SU-DHL-6 (cell line): ENCODE measurements at regions not wholly inside any gene's neighbourhood (a gene's known extent, or its start where the extent isn't known, plus 50 kb on each side); places are given as distances from the start of the nearest gene placed in this dataset.

ENCODE experiments used
- H2AFZ ChIP-seq: fragments of 200-600 bp; sonication (generic); 2 replicates; pipeline ENCODE4 v1.6.1; 2014; ENCODE audit warnings: low read depth, mild to moderate bottlenecking, moderate library complexity, mixed read lengths, antibody characterized with exemption, low read length; ENCODE audit not compliant: severe bottlenecking
- H3F3A ChIP-seq: fragments of 200-600 bp; shearing (Covaris generic); 2 replicates; pipeline ENCODE4 v1.6.0; 2016; ENCODE audit warnings: antibody characterized with exemption, mild to moderate bottlenecking; ENCODE audit not compliant: insufficient read depth
- H3K27ac ChIP-seq: fragments of 200-600 bp; sonication (generic); 2 replicates; pipeline ENCODE4 v1.5.1; 2016; ENCODE audit warnings: low read depth, mild to moderate bottlenecking, low read length, moderate library complexity, mixed read lengths
- H3K27me3 ChIP-seq: fragments of 200-600 bp; sonication (generic), shearing (Covaris generic); 2 replicates; pipeline ENCODE4 v1.6.0; 2014; ENCODE audit warnings: mild to moderate bottlenecking, low read length
- H3K36me3 ChIP-seq: fragments of 200-600 bp; sonication (generic); 2 replicates; pipeline ENCODE4 v1.6.1; 2014; ENCODE audit warnings: mild to moderate bottlenecking, low read length, mixed read lengths
- H3K4me2 ChIP-seq: fragments of 300-600, 200-600 bp; shearing (Covaris generic), sonication (generic); 2 replicates; pipeline ENCODE4 v1.6.0; 2014; ENCODE audit warnings: low read length, low read depth, mild to moderate bottlenecking; ENCODE audit not compliant: poor library complexity, severe bottlenecking
- H3K4me3 ChIP-seq: fragments of 200-600 bp; sonication (generic); 2 replicates; pipeline ENCODE4 v1.5.1; 2014; ENCODE audit warnings: antibody characterized with exemption, low read length, mild to moderate bottlenecking, mixed read lengths; ENCODE audit not compliant: insufficient read depth, poor library complexity, severe bottlenecking
- H3K79me2 ChIP-seq: fragments of 200-600 bp; sonication (generic); 2 replicates; pipeline ENCODE4 v1.6.1; 2014; ENCODE audit warnings: mild to moderate bottlenecking, low read length, moderate library complexity; ENCODE audit not compliant: insufficient read depth
- H3K9ac ChIP-seq: fragments of 200-600 bp; sonication (generic); 2 replicates; pipeline ENCODE4 v1.7.0; 2014; ENCODE audit warnings: mild to moderate bottlenecking, low read length
- H3K9me2 ChIP-seq: fragments of 200-600 bp; sonication (generic); replicated peaks from 2 replicates; pipeline ENCODE4 v1.6.1; 2014; ENCODE audit warnings: low read length; ENCODE audit not compliant: insufficient read depth
- H3K9me3 ChIP-seq: fragments of 200-600 bp; sonication (generic); 2 replicates; pipeline ENCODE4 v1.6.1; 2014; ENCODE audit warnings: low read length, mixed read lengths; ENCODE audit not compliant: insufficient read depth
- H4K20me1 ChIP-seq: fragments of 200-600 bp; sonication (generic); 2 replicates; pipeline ENCODE4 v1.6.1; 2014; ENCODE audit warnings: low read depth, mild to moderate bottlenecking, antibody characterized with exemption, low read length, moderate library complexity, mixed read lengths
- CTCF ChIP-seq: fragments of 200-600 bp; sonication (generic); IDR thresholded peaks from one replicate; pipeline ENCODE4 v1.5.1; 2017; ENCODE audit warnings: antibody characterized with exemption, mild to moderate bottlenecking, low read length, moderate library complexity; ENCODE audit not compliant: insufficient read depth, poor library complexity, severe bottlenecking
- EZH2phosphoT487 ChIP-seq: fragments of 200-600 bp; sonication (generic), shearing (Covaris generic); conservative IDR thresholded peaks from 2 replicates; pipeline ENCODE4 v1.6.1; 2018; ENCODE audit warnings: mild to moderate bottlenecking, antibody characterized with exemption, low read length, moderate library complexity, mixed read lengths

DNA sequence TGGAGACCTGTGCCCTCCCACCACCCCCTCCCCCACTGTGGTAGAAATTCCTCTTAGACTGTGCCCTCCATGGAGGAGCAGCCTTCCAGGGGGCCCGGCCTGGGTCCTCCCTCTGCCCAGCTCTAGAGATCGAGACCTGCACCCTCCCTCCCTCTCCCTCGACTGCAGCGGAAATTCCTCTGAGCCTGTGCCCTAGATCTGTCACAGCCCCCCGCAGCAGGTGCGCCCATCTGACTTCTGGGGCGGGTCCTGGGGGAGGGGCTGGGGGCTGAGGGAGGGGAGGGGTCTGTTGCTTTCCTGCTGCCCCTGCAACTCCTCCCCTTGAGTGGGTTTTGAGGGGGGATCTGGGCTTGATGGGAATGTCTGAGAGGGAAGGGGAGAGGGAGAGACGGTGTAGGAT, 177.8 kb upstream of the GSE1 start:
- no peak overlapping the region for H2AFZ ChIP-seq
- no peaks in the 10 kb centered on the region for H3K27me3 ChIP-seq
- H3F3A ChIP-seq = no peaks in the 10 kb centered on the region
- H3K9me3 ChIP-seq = no peaks in the 10 kb centered on the region
- H3K4me2 ChIP-seq = no peak overlapping the region
- no peak for TF ChIP-seq CTCF
- TF ChIP-seq EZH2phosphoT487 = no peak
- no peak overlapping the region for H3K9ac ChIP-seq
- H3K36me3 ChIP-seq = no peaks in the 10 kb centered on the region
- no peaks in the 10 kb centered on the region for H3K79me2 ChIP-seq
- H3K27ac ChIP-seq = no peak overlapping the region
- H4K20me1 ChIP-seq = no peaks in the 10 kb centered on the region
- no peaks in the 10 kb centered on the region for H3K9me2 ChIP-seq
- H3K4me3 ChIP-seq = no peak overlapping the region

DNA sequence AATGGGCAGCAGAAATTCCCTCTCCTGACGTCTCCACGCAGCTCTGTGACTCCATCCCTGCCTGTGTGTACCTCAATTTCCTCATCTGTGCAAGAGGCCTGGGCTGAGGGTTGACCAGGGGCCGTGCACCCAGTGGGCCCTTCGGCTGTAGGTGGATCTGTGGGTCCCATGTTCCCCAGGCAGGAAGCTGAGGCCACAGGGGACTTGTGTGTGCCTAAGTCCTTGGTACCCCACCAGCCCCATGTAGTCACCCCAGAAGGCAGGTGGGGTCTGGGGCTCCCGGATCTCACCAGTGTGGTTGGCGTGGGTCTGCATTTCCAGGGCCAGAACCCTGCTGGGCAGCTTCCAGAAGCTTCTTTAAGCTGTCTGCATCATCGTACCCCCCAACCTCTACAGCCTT, 177.4 kb upstream of the GSE1 start:
- Histone ChIP-seq H3F3A (no peaks in the 10 kb centered on the region), H3K9me3 (no peaks in the 10 kb centered on the region), H3K79me2 (no peaks in the 10 kb centered on the region), H4K20me1 (no peaks in the 10 kb centered on the region), H3K4me2 (no peak overlapping the region), H3K9ac (no peak overlapping the region), H3K27ac (no peak overlapping the region), H3K36me3 (no peaks in the 10 kb centered on the region), H2AFZ (no peak overlapping the region), H3K9me2 (no peaks in the 10 kb centered on the region), H3K27me3 (no peaks in the 10 kb centered on the region), H3K4me3 (no peak overlapping the region)
- TF ChIP-seq EZH2phosphoT487 = no peak
- no peak for TF ChIP-seq CTCF

GRCh38 chr16:85436207-85436606, 176.9 kb upstream of the GSE1 start:
- no peaks in the 10 kb centered on the region for H4K20me1 ChIP-seq
- no peak overlapping the region for H3K9ac ChIP-seq
- no peak for TF ChIP-seq CTCF
- no peak for TF ChIP-seq EZH2phosphoT487
- H3K4me3 ChIP-seq = no peak overlapping the region
- H2AFZ ChIP-seq = no peak overlapping the region
- no peaks in the 10 kb centered on the region for H3F3A ChIP-seq
- no peak overlapping the region for H3K27ac ChIP-seq
- H3K9me3 ChIP-seq = no peaks in the 10 kb centered on the region
- H3K36me3 ChIP-seq = no peaks in the 10 kb centered on the region
- H3K4me2 ChIP-seq = no peak overlapping the region
- no peaks in the 10 kb centered on the region for H3K79me2 ChIP-seq
- H3K27me3 ChIP-seq = no peaks in the 10 kb centered on the region
- no peaks in the 10 kb centered on the region for H3K9me2 ChIP-seq
